Keratinocyte (primary cell): ENCODE measurements at regions not wholly inside any gene's neighbourhood (a gene's known extent, or its start where the extent isn't known, plus 50 kb on each side); places are given as distances from the start of the nearest gene placed in this dataset.

ENCODE experiments used
- DNase-seq: peaks from one replicate; pipeline ENCODE4 v3.0.0-alpha.2; 2011; ENCODE audit warnings: low read depth, missing footprints, low spot score
- FAIRE-seq: peaks from 2 replicates; lab custom pipeline; 2011; peaks lifted over from hg19 to GRCh38; lab: Jason Lieb, UNC
- H2AFZ ChIP-seq: 2 replicates; pipeline ENCODE4 v1.6.0; 2012; ENCODE audit warnings: low read length, control low read depth, inconsistent platforms; ENCODE audit not compliant: control insufficient read depth
- H3K27ac ChIP-seq: 2 replicates; pipeline ENCODE4 v1.5.1; 2011; ENCODE audit warnings: low read length; ENCODE audit not compliant: control insufficient read depth, insufficient read depth
- H3K27me3 ChIP-seq: 3 replicates; pipeline ENCODE4 v1.6.0; 2011; ENCODE audit warnings: low read length; ENCODE audit not compliant: control insufficient read depth, insufficient read depth; ENCODE audit errors: extremely low read depth
- H3K36me3 ChIP-seq, 2 experiments: 2 replicates in 1 of 2; 3 replicates in 1 of 2; pipeline ENCODE4 v1.5.1; 2011; ENCODE audit warnings: low read length in 2 of 2, mild to moderate bottlenecking in 1 of 2; ENCODE audit not compliant: control insufficient read depth in 2 of 2, insufficient read depth in 2 of 2; ENCODE audit errors: extremely low read depth in 1 of 2
- H3K4me1 ChIP-seq: 3 replicates; pipeline ENCODE4 v1.5.1; 2011; ENCODE audit warnings: low read length; ENCODE audit not compliant: control insufficient read depth, insufficient read depth; ENCODE audit errors: extremely low read depth
- H3K4me2 ChIP-seq: 3 replicates; pipeline ENCODE4 v1.6.0; 2011; ENCODE audit warnings: low read depth, low read length; ENCODE audit not compliant: control insufficient read depth, insufficient read depth; ENCODE audit errors: extremely low read depth
- H3K4me3 ChIP-seq, 3 experiments: fragments of 200-600 bp in 1 of 3; sonication (generic) in 1 of 3; 2 replicates in 2 of 3; 3 replicates in 1 of 3; pipeline ENCODE4 v1.5.1; 2011 to 2016; ENCODE audit warnings: low read length in 3 of 3, mild to moderate bottlenecking in 3 of 3, control low read depth in 2 of 3, inconsistent platforms in 1 of 3, low read depth in 1 of 3, mixed read lengths in 1 of 3, mixed run types in 1 of 3, moderate library complexity in 1 of 3; ENCODE audit not compliant: control insufficient read depth in 2 of 3, insufficient read depth in 2 of 3; ENCODE audit errors: extremely low read depth in 1 of 3
- H3K79me2 ChIP-seq: 2 replicates; pipeline ENCODE4 v1.6.0; 2012; ENCODE audit warnings: low read length; ENCODE audit not compliant: control insufficient read depth, insufficient read depth
- H3K9ac ChIP-seq: 3 replicates; pipeline ENCODE4 v1.6.0; 2011; ENCODE audit warnings: low read length; ENCODE audit not compliant: control insufficient read depth, insufficient read depth; ENCODE audit errors: extremely low read depth
- H3K9me1 ChIP-seq: 3 replicates; pipeline ENCODE4 v1.6.0; 2011; ENCODE audit warnings: low read length; ENCODE audit not compliant: control insufficient read depth, insufficient read depth; ENCODE audit errors: extremely low read depth
- H3K9me3 ChIP-seq: 2 replicates; pipeline ENCODE4 v1.5.1; 2012; ENCODE audit warnings: low read depth, low read length; ENCODE audit not compliant: control insufficient read depth
- H4K20me1 ChIP-seq: 3 replicates; pipeline ENCODE4 v1.6.0; 2011; ENCODE audit warnings: low read length; ENCODE audit not compliant: control insufficient read depth, insufficient read depth; ENCODE audit errors: extremely low read depth
- CTCF ChIP-seq, 3 experiments: IDR thresholded peaks in 1 of 3; conservative IDR thresholded peaks in 1 of 3; optimal IDR thresholded peaks in 1 of 3; 2 replicates in 2 of 3; 3 replicates in 1 of 3; pipeline versions ENCODE3 to v1.5.1; 2011; ENCODE audit warnings: low read length in 3 of 3, mild to moderate bottlenecking in 3 of 3, moderate library complexity in 2 of 3, control low read depth in 1 of 3, inconsistent platforms in 1 of 3; ENCODE audit not compliant: insufficient read depth in 2 of 3; ENCODE audit errors: extremely low read depth in 1 of 3
- EZH2 ChIP-seq: IDR thresholded peaks from one replicate; pipeline ENCODE4 v1.6.1; 2012; ENCODE audit warnings: inconsistent platforms, mild to moderate bottlenecking, low read length, moderate library complexity
- dilution Hi-C: fragments of 300-500 bp; cut with MboI; formaldehyde crosslinking; loops from one replicate; pipeline ENCODE4 v1.7.0; 2020; ENCODE audit warnings: low sequenced_read_pairs; ENCODE audit not compliant: extremely low pct_ligation_motif_present

- TF ChIP-seq EZH2 (no peak), CTCF (optimal IDR thresholded peaks at IDR 0.05 in 1 of 3, IDR thresholded peaks at IDR 0.05 in 1 of 3, conservative IDR thresholded peaks at IDR 0.05 in 1 of 3; ENCODE audit: extremely low read depth in 1 of 3, insufficient read depth in 2 of 3, low read length in 3 of 3) (no peak)
- Histone ChIP-seq H3K9me3 (no peaks in the 10 kb centered on the region), H2AFZ (no peak overlapping the region), H3K79me2 (no peaks in the 10 kb centered on the region), H3K36me3 (no peaks in the 10 kb centered on the region), H3K4me1 (no peaks in the 10 kb centered on the region), H3K27me3 (no peaks in the 10 kb centered on the region), H3K9ac (no peak overlapping the region), H4K20me1 (no peaks in the 10 kb centered on the region), H3K4me2 (no peak overlapping the region), H3K4me3 (no peak overlapping the region), H3K9me1 (no peaks in the 10 kb centered on the region), H3K27ac (no peak overlapping the region)
- dilution Hi-C loops = no loop called here
- FAIRE-seq (no peak), DNase-seq (no peak)
These were observed 179.2 kb upstream of the CDH11 start for GRCh38 chr16:65301029-65301428.

DNA sequence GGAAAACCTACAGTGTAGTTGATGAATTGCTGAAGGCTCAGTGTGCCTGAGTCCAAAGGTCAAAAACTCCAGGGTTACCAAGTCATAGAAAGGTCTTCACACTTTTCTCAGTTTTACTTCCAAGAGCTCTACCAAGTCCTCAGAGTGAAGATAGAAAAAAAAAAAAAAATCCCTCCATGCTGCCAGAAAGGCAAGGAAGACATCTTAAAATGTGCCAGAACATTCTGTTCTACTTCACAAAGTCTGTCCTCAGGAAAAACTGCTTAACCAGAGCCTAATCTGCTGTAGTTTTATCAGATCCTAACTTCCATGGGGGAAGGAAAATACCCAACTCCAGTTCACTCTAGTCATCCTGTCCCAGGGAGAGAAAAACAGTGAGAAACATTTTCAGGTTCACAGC is 175.6 kb upstream of the CDH11 start:
- no peak overlapping the region for H3K9ac ChIP-seq
- H3K36me3 ChIP-seq = no peaks in the 10 kb centered on the region
- H3K79me2 ChIP-seq = no peaks in the 10 kb centered on the region
- H3K4me2 ChIP-seq = no peak overlapping the region
- no peaks in the 10 kb centered on the region for H3K9me1 ChIP-seq
- H3K4me3 ChIP-seq = no peak overlapping the region
- no peak overlapping the region for H2AFZ ChIP-seq
- dilution Hi-C loops = no loop called here
- no peaks in the 10 kb centered on the region for H3K9me3 ChIP-seq
- peak; percentile 20 for FAIRE-seq
- H4K20me1 ChIP-seq = no peaks in the 10 kb centered on the region
- DNase-seq = no peak
- no peak overlapping the region for H3K27ac ChIP-seq
- H3K4me1 ChIP-seq = no peaks in the 10 kb centered on the region
- TF ChIP-seq CTCF (optimal IDR thresholded peaks at IDR 0.05 in 1 of 3, IDR thresholded peaks at IDR 0.05 in 1 of 3, conservative IDR thresholded peaks at IDR 0.05 in 1 of 3; ENCODE audit: extremely low read depth in 1 of 3, insufficient read depth in 2 of 3, low read length in 3 of 3) = no peak
- TF ChIP-seq EZH2 = no peak
- H3K27me3 ChIP-seq = no peaks in the 10 kb centered on the region
